ENCODE measurements at regions not wholly inside any gene's neighbourhood (a gene's known extent, or its start where the extent isn't known, plus 50 kb on each side); places are given as distances from the start of the nearest gene placed in this dataset.

GRCh38 chr3:8136553-8136952, 365.1 kb upstream of the LMCD1 start:
- no peak for FAIRE-seq
- TF ChIP-seq POU2F2 (IDR thresholded peaks at IDR 0.05; ENCODE audit: low read depth, low read length) (no peak), POLR2A (IDR thresholded peaks at IDR 0.05; ENCODE audit: low read depth, low read length) (no peak), TAF1 (IDR thresholded peaks at IDR 0.05; ENCODE audit: low read depth, low read length) (no peak), SPI1 (IDR thresholded peaks at IDR 0.05; ENCODE audit: low read depth, low read length) (no peak)
- no peak for DNase-seq (ENCODE audit: insufficient read length, low spot score)

GRCh38 chr3:8143186-8143585, 358.4 kb upstream of the LMCD1 start:
- no peak for FAIRE-seq

GRCh38 chr3:8145661-8146060, 356.0 kb upstream of the LMCD1 start:
- no peak for DNase-seq (ENCODE audit: insufficient read length, low spot score)
- FAIRE-seq, result no peak
- TF ChIP-seq TAF1 (IDR thresholded peaks at IDR 0.05; ENCODE audit: low read depth, low read length), result no peak
- no peak for TF ChIP-seq SPI1 (IDR thresholded peaks at IDR 0.05; ENCODE audit: low read depth, low read length)
- TF ChIP-seq POLR2A (IDR thresholded peaks at IDR 0.05; ENCODE audit: low read depth, low read length), result no peak
- TF ChIP-seq POLR2AphosphoS5 (IDR thresholded peaks at IDR 0.05; ENCODE audit: low read depth, low read length), result no peak
- no peak for TF ChIP-seq PAX5 (IDR thresholded peaks at IDR 0.05; ENCODE audit: insufficient read depth, low read length, severe bottlenecking)
- TF ChIP-seq POU2F2 (IDR thresholded peaks at IDR 0.05; ENCODE audit: low read depth, low read length), result no peak

More at GRCh38 chr3:8143186-8143585, 358.4 kb upstream of the LMCD1 start:
- TF ChIP-seq POLR2AphosphoS5 (IDR thresholded peaks at IDR 0.05; ENCODE audit: low read depth, low read length) (no peak), SPI1 (IDR thresholded peaks at IDR 0.05; ENCODE audit: low read depth, low read length) (no peak), POU2F2 (IDR thresholded peaks at IDR 0.05; ENCODE audit: low read depth, low read length) (no peak), TAF1 (IDR thresholded peaks at IDR 0.05; ENCODE audit: low read depth, low read length) (no peak), POLR2A (IDR thresholded peaks at IDR 0.05; ENCODE audit: low read depth, low read length) (no peak), PAX5 (IDR thresholded peaks at IDR 0.05; ENCODE audit: insufficient read depth, low read length, severe bottlenecking) (no peak)
- no peak for DNase-seq (ENCODE audit: insufficient read length, low spot score)

GRCh38 chr3:8147711-8148110, 353.9 kb upstream of the LMCD1 start:
- no peak for TF ChIP-seq POLR2AphosphoS5 (IDR thresholded peaks at IDR 0.05; ENCODE audit: low read depth, low read length)
- no peak for TF ChIP-seq POU2F2 (IDR thresholded peaks at IDR 0.05; ENCODE audit: low read depth, low read length)
- no peak for TF ChIP-seq POLR2A (IDR thresholded peaks at IDR 0.05; ENCODE audit: low read depth, low read length)
- TF ChIP-seq PAX5 (IDR thresholded peaks at IDR 0.05; ENCODE audit: insufficient read depth, low read length, severe bottlenecking), result no peak
- TF ChIP-seq SPI1 (IDR thresholded peaks at IDR 0.05; ENCODE audit: low read depth, low read length), result no peak
- no peak for TF ChIP-seq TAF1 (IDR thresholded peaks at IDR 0.05; ENCODE audit: low read depth, low read length)
- FAIRE-seq (no peak), DNase-seq (ENCODE audit: insufficient read length, low spot score) (no peak)

GRCh38 chr3:8152821-8153418, 348.7 kb upstream of the LMCD1 start:
- no peak for TF ChIP-seq SPI1 (IDR thresholded peaks at IDR 0.05; ENCODE audit: low read depth, low read length)
- no peak for TF ChIP-seq POU2F2 (IDR thresholded peaks at IDR 0.05; ENCODE audit: low read depth, low read length)
- no peak for TF ChIP-seq POLR2A (IDR thresholded peaks at IDR 0.05; ENCODE audit: low read depth, low read length)
- no peak for TF ChIP-seq POLR2AphosphoS5 (IDR thresholded peaks at IDR 0.05; ENCODE audit: low read depth, low read length)
- TF ChIP-seq TAF1 (IDR thresholded peaks at IDR 0.05; ENCODE audit: low read depth, low read length), result no peak
- TF ChIP-seq PAX5 (IDR thresholded peaks at IDR 0.05; ENCODE audit: insufficient read depth, low read length, severe bottlenecking), result no peak
- FAIRE-seq (no peak), DNase-seq (ENCODE audit: insufficient read length, low spot score) (no peak)

GRCh38 chr3:8153800-8154199, 347.8 kb upstream of the LMCD1 start:
- no peak for FAIRE-seq
- no peak for DNase-seq (ENCODE audit: insufficient read length, low spot score)
- TF ChIP-seq POU2F2 (IDR thresholded peaks at IDR 0.05; ENCODE audit: low read depth, low read length) (no peak), POLR2A (IDR thresholded peaks at IDR 0.05; ENCODE audit: low read depth, low read length) (no peak), TAF1 (IDR thresholded peaks at IDR 0.05; ENCODE audit: low read depth, low read length) (no peak), PAX5 (IDR thresholded peaks at IDR 0.05; ENCODE audit: insufficient read depth, low read length, severe bottlenecking) (no peak), SPI1 (IDR thresholded peaks at IDR 0.05; ENCODE audit: low read depth, low read length) (no peak)

GRCh38 chr3:8154617-8155016, 347.0 kb upstream of the LMCD1 start:
- FAIRE-seq (no peak), DNase-seq (ENCODE audit: insufficient read length, low spot score) (no peak)
- TF ChIP-seq PAX5 (IDR thresholded peaks at IDR 0.05; ENCODE audit: insufficient read depth, low read length, severe bottlenecking), result no peak
- TF ChIP-seq POLR2A (IDR thresholded peaks at IDR 0.05; ENCODE audit: low read depth, low read length), result no peak
- no peak for TF ChIP-seq TAF1 (IDR thresholded peaks at IDR 0.05; ENCODE audit: low read depth, low read length)
- TF ChIP-seq SPI1 (IDR thresholded peaks at IDR 0.05; ENCODE audit: low read depth, low read length), result no peak
- TF ChIP-seq POU2F2 (IDR thresholded peaks at IDR 0.05; ENCODE audit: low read depth, low read length), result no peak
- TF ChIP-seq POLR2AphosphoS5 (IDR thresholded peaks at IDR 0.05; ENCODE audit: low read depth, low read length), result no peak

GRCh38 chr3:8156138-8156537, 345.5 kb upstream of the LMCD1 start:
- TF ChIP-seq SPI1 (IDR thresholded peaks at IDR 0.05; ENCODE audit: low read depth, low read length), result no peak
- TF ChIP-seq POU2F2 (IDR thresholded peaks at IDR 0.05; ENCODE audit: low read depth, low read length), result no peak
- no peak for TF ChIP-seq POLR2AphosphoS5 (IDR thresholded peaks at IDR 0.05; ENCODE audit: low read depth, low read length)
- DNase-seq (ENCODE audit: insufficient read length, low spot score), result no peak
- no peak for FAIRE-seq

GRCh38 chr3:8156831-8157230, 344.8 kb upstream of the LMCD1 start:
- FAIRE-seq, result no peak
- TF ChIP-seq POLR2AphosphoS5 (IDR thresholded peaks at IDR 0.05; ENCODE audit: low read depth, low read length), result no peak
- no peak for TF ChIP-seq POLR2A (IDR thresholded peaks at IDR 0.05; ENCODE audit: low read depth, low read length)
- TF ChIP-seq PAX5 (IDR thresholded peaks at IDR 0.05; ENCODE audit: insufficient read depth, low read length, severe bottlenecking), result no peak
- no peak for TF ChIP-seq POU2F2 (IDR thresholded peaks at IDR 0.05; ENCODE audit: low read depth, low read length)
- TF ChIP-seq SPI1 (IDR thresholded peaks at IDR 0.05; ENCODE audit: low read depth, low read length), result no peak
- no peak for TF ChIP-seq TAF1 (IDR thresholded peaks at IDR 0.05; ENCODE audit: low read depth, low read length)

GRCh38 chr3:8157640-8158039, 344.0 kb upstream of the LMCD1 start:
- TF ChIP-seq TAF1 (IDR thresholded peaks at IDR 0.05; ENCODE audit: low read depth, low read length) (no peak), SPI1 (IDR thresholded peaks at IDR 0.05; ENCODE audit: low read depth, low read length) (no peak), POLR2AphosphoS5 (IDR thresholded peaks at IDR 0.05; ENCODE audit: low read depth, low read length) (no peak), POU2F2 (IDR thresholded peaks at IDR 0.05; ENCODE audit: low read depth, low read length) (no peak), PAX5 (IDR thresholded peaks at IDR 0.05; ENCODE audit: insufficient read depth, low read length, severe bottlenecking) (no peak), POLR2A (IDR thresholded peaks at IDR 0.05; ENCODE audit: low read depth, low read length) (no peak)
- DNase-seq (ENCODE audit: insufficient read length, low spot score) (no peak), FAIRE-seq (no peak)

More at GRCh38 chr3:8156831-8157230, 344.8 kb upstream of the LMCD1 start:
- no peak for DNase-seq (ENCODE audit: insufficient read length, low spot score)

Measured in GM12891 (cell line).